ENCODE measurements at regions not wholly inside any gene's neighbourhood (a gene's known extent, or its start where the extent isn't known, plus 50 kb on each side); places are given as distances from the start of the nearest gene placed in this dataset.

DNA sequence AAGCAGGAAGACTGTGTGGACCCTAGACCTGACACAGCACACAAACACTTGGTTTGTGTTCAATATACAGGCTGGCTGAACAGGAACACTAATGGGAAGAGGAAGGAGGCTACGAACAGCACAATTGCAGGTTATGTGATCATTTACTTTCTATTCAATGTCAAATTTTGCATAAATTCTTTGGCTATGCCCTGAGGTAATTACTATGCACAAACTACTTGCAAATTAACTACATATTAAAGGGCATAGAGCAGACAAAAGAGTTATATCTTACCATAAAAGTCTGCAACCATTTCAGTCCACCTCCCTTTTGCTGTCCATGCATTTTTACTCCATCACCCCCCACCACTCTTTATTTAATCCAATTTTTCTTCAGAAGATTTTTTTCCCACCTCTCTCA, 291.2 kb upstream of the TMTC1 start:
- TF ChIP-seq, protein P1, sequence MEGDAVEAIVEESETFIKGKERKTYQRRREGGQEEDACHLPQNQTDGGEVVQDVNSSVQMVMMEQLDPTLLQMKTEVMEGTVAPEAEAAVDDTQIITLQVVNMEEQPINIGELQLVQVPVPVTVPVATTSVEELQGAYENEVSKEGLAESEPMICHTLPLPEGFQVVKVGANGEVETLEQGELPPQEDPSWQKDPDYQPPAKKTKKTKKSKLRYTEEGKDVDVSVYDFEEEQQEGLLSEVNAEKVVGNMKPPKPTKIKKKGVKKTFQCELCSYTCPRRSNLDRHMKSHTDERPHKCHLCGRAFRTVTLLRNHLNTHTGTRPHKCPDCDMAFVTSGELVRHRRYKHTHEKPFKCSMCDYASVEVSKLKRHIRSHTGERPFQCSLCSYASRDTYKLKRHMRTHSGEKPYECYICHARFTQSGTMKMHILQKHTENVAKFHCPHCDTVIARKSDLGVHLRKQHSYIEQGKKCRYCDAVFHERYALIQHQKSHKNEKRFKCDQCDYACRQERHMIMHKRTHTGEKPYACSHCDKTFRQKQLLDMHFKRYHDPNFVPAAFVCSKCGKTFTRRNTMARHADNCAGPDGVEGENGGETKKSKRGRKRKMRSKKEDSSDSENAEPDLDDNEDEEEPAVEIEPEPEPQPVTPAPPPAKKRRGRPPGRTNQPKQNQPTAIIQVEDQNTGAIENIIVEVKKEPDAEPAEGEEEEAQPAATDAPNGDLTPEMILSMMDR (IDR thresholded peaks at IDR 0.05): no peak
- TF ChIP-seq POLR2A (IDR thresholded peaks at IDR 0.05): no peak

All from testis (tissue), 2 donors.